ENCODE measurements at regions not wholly inside any gene's neighbourhood (a gene's known extent, or its start where the extent isn't known, plus 50 kb on each side); places are given as distances from the start of the nearest gene placed in this dataset.

- no peak for TF ChIP-seq CTCF (IDR thresholded peaks at IDR 0.05)
- no peak for TF ChIP-seq POLR2A (IDR thresholded peaks at IDR 0.05)
Observed at GRCh38 chr6:72461144-72461543, 160.7 kb upstream of the KCNQ5 start.

Data from thyroid gland (tissue), 4 donors.